Skeletal muscle tissue (tissue), 3 donors: ENCODE measurements at regions not wholly inside any gene's neighbourhood (a gene's known extent, or its start where the extent isn't known, plus 50 kb on each side); places are given as distances from the start of the nearest gene placed in this dataset.

ENCODE experiments used
- H3K27ac ChIP-seq: one replicate; pipeline ENCODE4 v1.7.0; 2013; ENCODE audit warnings: mild to moderate bottlenecking, low read depth, low read length, inconsistent platforms
- H3K27me3 ChIP-seq, 3 donors: one replicate each; pipeline ENCODE4 v1.7.0; 2013; ENCODE audit warnings: low read length in 3 of 3; ENCODE audit not compliant: control insufficient read depth in 3 of 3, insufficient read depth in 3 of 3
- H3K36me3 ChIP-seq, 3 donors: one replicate each; pipeline ENCODE4 v1.7.0; 2013; ENCODE audit warnings: low read length in 3 of 3; ENCODE audit not compliant: control insufficient read depth in 3 of 3, insufficient read depth in 3 of 3
- H3K4me1 ChIP-seq, 3 donors: one replicate each; pipeline ENCODE4 v1.7.0; 2013; ENCODE audit warnings: low read length in 3 of 3, mild to moderate bottlenecking in 3 of 3; ENCODE audit not compliant: control insufficient read depth in 3 of 3, insufficient read depth in 3 of 3
- H3K4me3 ChIP-seq, 3 donors: one replicate each; pipeline ENCODE4 v1.7.0; 2013; ENCODE audit warnings: low read length in 3 of 3
- H3K9ac ChIP-seq, 3 donors: one replicate each; pipeline ENCODE4 v1.7.0; 2013; ENCODE audit warnings: low read length in 3 of 3, mild to moderate bottlenecking in 3 of 3, moderate library complexity in 2 of 3, low read depth in 1 of 3
- H3K9me3 ChIP-seq, 3 donors: one replicate each; pipeline ENCODE4 v1.7.0; 2013; ENCODE audit warnings: low read length in 3 of 3; ENCODE audit not compliant: control insufficient read depth in 3 of 3
- donor health status: Osteomylitis.

DNA sequence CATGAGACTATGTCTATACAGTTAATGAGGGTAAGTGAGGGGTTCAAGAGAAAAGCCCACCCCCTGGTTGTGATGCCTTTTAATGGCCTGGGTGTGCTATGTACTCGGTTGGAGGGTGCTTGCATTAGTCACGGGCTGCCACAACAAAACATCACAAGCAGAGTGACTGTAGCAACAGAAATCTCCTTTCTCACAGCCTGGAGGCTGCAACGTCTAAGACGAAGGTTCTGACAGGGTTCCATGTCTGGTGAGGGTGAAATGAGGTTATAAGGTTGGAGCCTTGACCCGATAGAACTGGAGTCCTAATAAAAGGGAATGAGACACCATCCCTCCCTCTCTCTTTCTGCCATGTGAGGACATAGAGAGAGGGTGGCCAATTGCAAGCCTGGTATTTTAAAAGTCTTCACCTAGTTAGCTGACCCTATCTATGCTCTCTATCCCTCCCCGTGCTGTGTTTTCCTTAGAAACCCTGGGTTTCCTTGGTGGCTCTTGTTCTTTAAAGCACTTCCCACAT, 126.0 kb upstream of the GDF10 start:
- no peaks in the 10 kb centered on the region for H3K9me3 ChIP-seq
- no peaks in the 10 kb centered on the region for H3K4me1 ChIP-seq
- H3K27me3 ChIP-seq = no peaks in the 10 kb centered on the region
- H3K4me3 ChIP-seq = no peak overlapping the region
- no peaks in the 10 kb centered on the region for H3K36me3 ChIP-seq
- H3K27ac ChIP-seq = no peak overlapping the region
- no peak overlapping the region for H3K9ac ChIP-seq

GRCh38 chr10:47175181-47176123, 124.5 kb upstream of the GDF10 start:
- H3K36me3 ChIP-seq = no peaks in the 10 kb centered on the region
- no peak overlapping the region for H3K27ac ChIP-seq
- no peaks in the 10 kb centered on the region for H3K4me1 ChIP-seq
- H3K4me3 ChIP-seq = no peak overlapping the region
- no peak overlapping the region for H3K9ac ChIP-seq
- H3K9me3 ChIP-seq = no peaks in the 10 kb centered on the region
- H3K27me3 ChIP-seq = no peaks in the 10 kb centered on the region

- Histone ChIP-seq H3K27ac (no peak overlapping the region), H3K9ac (no peak overlapping the region), H3K4me3 (no peak overlapping the region), H3K4me1 (no peaks in the 10 kb centered on the region), H3K9me3 (no peaks in the 10 kb centered on the region), H3K36me3 (no peaks in the 10 kb centered on the region), H3K27me3 (no peaks in the 10 kb centered on the region)
Measured at GRCh38 chr10:47176206-47176902, 123.6 kb upstream of the GDF10 start.

DNA sequence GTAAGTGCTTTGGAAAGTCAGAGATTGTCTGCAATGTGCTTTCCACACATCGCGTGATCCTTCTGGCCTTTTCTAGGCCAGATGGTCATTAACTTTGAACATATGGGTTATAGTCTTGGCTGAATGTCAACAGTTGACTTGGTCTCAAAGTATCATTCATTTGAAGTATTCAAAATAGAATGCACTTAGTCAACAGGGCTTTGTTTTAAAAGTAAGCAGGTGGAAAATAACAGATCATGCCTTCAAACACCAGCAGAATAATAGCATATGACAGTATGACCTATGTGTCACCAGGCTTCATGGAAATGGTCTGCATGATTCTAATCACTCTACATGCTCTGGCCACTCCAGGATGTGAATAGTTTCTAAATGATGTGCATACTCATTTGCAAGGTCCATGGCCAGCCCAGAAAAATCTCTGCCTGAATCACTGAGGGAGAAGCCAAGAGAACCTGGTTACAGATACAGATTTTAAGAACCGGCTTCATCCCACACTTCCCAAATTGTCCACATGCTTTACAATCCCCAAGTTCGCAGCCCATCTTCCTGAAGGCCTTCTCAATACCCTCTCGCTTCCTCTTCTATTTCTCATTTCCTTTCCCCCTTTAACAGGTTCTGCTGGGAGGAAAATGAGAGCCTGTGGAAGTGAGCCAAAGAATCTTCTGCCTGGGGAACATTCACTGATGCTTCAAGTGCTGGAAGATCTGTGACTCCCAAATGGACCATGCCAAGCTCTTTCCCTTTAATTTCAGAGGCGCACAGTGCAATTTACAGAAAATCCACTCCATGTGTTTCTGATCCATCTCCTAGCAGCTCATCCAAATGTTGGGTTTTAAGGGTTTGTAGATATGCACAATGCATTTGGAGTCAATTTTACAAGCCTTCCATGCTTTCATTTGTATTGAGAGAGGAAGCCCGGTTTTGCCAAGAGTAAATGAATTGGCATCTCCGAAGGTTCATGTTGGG, 122.8 kb upstream of the GDF10 start:
- no peaks in the 10 kb centered on the region for H3K36me3 ChIP-seq

GRCh38 chr10:47178537-47179290, 121.3 kb upstream of the GDF10 start:
- Histone ChIP-seq H3K36me3 (no peaks in the 10 kb centered on the region), H3K4me1 (peaks cover 0 to 7% (median 0%) of the 10 kb centered on the region in 3 donors), H3K9ac (no peak overlapping the region), H3K27ac (no peak overlapping the region), H3K4me3 (no peak overlapping the region), H3K27me3 (no peaks in the 10 kb centered on the region), H3K9me3 (no peaks in the 10 kb centered on the region)

More for the DNA sequence above, 122.8 kb upstream of the GDF10 start:
- Histone ChIP-seq H3K4me3 (no peak overlapping the region), H3K4me1 (no peaks in the 10 kb centered on the region), H3K9me3 (no peaks in the 10 kb centered on the region), H3K9ac (no peak overlapping the region), H3K27me3 (no peaks in the 10 kb centered on the region), H3K27ac (no peak overlapping the region)

GRCh38 chr10:47179291-47179647, 120.7 kb upstream of the GDF10 start:
- no peaks in the 10 kb centered on the region for H3K27me3 ChIP-seq
- no peaks in the 10 kb centered on the region for H3K9me3 ChIP-seq
- peaks cover 0 to 11% (median 0%) of the 10 kb centered on the region in 3 donors for H3K4me1 ChIP-seq
- H3K36me3 ChIP-seq = no peaks in the 10 kb centered on the region
- no peak overlapping the region for H3K4me3 ChIP-seq
- no peak overlapping the region for H3K9ac ChIP-seq
- H3K27ac ChIP-seq = no peak overlapping the region

- Histone ChIP-seq H3K9ac (no peak overlapping the region), H3K36me3 (no peaks in the 10 kb centered on the region), H3K4me3 (no peak overlapping the region), H3K27ac (no peak overlapping the region), H3K9me3 (no peaks in the 10 kb centered on the region), H3K4me1 (peaks cover 0 to 11% (median 0%) of the 10 kb centered on the region in 3 donors), H3K27me3 (no peaks in the 10 kb centered on the region)
Measured at GRCh38 chr10:47181052-47181849, 118.7 kb upstream of the GDF10 start.

DNA sequence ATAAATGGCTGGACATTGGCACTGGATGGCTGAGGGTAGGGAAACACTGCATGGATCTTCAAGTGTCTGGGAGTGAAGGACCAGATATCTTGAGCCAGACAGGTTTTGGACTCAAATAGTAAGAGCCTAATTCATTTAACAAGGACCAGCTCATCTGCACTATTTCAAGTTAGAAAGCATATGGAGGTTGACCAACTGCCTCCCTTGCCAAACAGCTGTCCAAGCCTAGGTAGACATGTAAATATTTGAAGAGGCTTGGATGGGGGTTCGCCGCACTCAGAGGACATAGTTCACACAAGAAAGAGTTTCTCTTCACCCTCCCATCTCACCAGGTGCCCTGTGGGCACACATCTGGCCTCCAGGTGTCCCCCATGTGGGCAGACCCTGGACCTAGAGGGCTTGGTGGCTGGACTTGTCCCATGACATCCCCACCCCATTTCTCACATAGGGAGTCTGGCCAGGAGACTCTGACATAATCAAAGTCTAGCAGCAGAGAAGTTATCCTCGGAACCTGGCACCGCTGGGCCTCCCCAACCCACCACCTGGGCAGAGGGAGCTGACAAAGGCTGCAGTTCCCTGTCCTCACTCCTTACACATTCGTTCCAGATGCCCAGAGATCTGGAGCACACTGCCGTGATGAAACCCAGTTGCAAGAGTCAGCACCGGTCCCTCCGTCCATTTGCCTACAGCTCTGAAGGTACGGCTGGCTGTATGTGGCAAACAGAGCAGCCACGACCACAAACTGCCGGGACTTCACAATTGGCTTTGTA, 116.9 kb upstream of the GDF10 start:
- Histone ChIP-seq H3K36me3 (no peaks in the 10 kb centered on the region), H3K9me3 (no peaks in the 10 kb centered on the region), H3K4me3 (no peak overlapping the region), H3K4me1 (peaks cover 0 to 11% (median 0%) of the 10 kb centered on the region in 3 donors), H3K27ac (no peak overlapping the region), H3K27me3 (no peaks in the 10 kb centered on the region), H3K9ac (no peak overlapping the region)
